ENCODE measurements at regions not wholly inside any gene's neighbourhood (a gene's known extent, or its start where the extent isn't known, plus 50 kb on each side); places are given as distances from the start of the nearest gene placed in this dataset.
"Not testable (repeated sequence)": the region's sequence is repeated elsewhere in the genome, so short reads cannot be mapped to it uniquely, and the experiment has no call there.

GRCh38 chr20:30397111-30397510, 860.4 kb upstream of the DEFB115 start:
- ATAC-seq = not testable (repeated sequence)

GRCh38 chr20:30405061-30405460, 852.4 kb upstream of the DEFB115 start:
- ATAC-seq = not testable (repeated sequence)

GRCh38 chr20:30405585-30405984, 851.9 kb upstream of the DEFB115 start:
- not testable (repeated sequence) for ATAC-seq

- ATAC-seq = not testable (repeated sequence)
These were observed 851.1 kb upstream of the DEFB115 start for GRCh38 chr20:30406370-30406769.

- no peak for ATAC-seq
These were observed 844.5 kb upstream of the DEFB115 start for GRCh38 chr20:30412972-30413371.

GRCh38 chr20:30417387-30417786, 840.1 kb upstream of the DEFB115 start:
- ATAC-seq = not testable (repeated sequence)

- not testable (repeated sequence) for ATAC-seq
These were observed 839.1 kb upstream of the DEFB115 start for GRCh38 chr20:30418378-30418777.

- ATAC-seq = no peak
These were observed 838.0 kb upstream of the DEFB115 start for GRCh38 chr20:30419466-30419865.

- ATAC-seq = not testable (repeated sequence)
These were observed 837.5 kb upstream of the DEFB115 start for GRCh38 chr20:30419871-30420420.

All from esophagus mucosa (tissue), 1 donor.